CD14-positive monocyte (primary cell): ENCODE measurements at regions not wholly inside any gene's neighbourhood (a gene's known extent, or its start where the extent isn't known, plus 50 kb on each side); places are given as distances from the start of the nearest gene placed in this dataset.

ENCODE experiments used
- DNase-seq, 3 donors: peaks; one replicate each; pipeline ENCODE4 v3.0.0-alpha.2; 2011 to 2022
- H2AFZ ChIP-seq: 2 replicates; pipeline ENCODE4 v1.6.0; 2012; ENCODE audit warnings: mild to moderate bottlenecking, low read depth, low read length, inconsistent platforms; ENCODE audit not compliant: insufficient read depth, poor library complexity, severe bottlenecking
- H3K27ac ChIP-seq, 2 donors: 1 replicate in 1 of 2; 2 replicates in 1 of 2; pipeline ENCODE4 v1.5.1; 2012 to 2013; ENCODE audit warnings: low read length in 2 of 2, control low read depth in 1 of 2, inconsistent platforms in 1 of 2, low read depth in 1 of 2, mild to moderate bottlenecking in 1 of 2
- H3K27me3 ChIP-seq, 2 donors: one replicate each; pipeline versions ENCODE4 v1.6.0 to v1.6.1; 2011 to 2013; ENCODE audit warnings: low read length in 2 of 2; ENCODE audit not compliant: control insufficient read depth in 2 of 2, insufficient read depth in 2 of 2
- H3K36me3 ChIP-seq, 2 donors: replicated peaks in 1 of 2; 1 replicate in 1 of 2; 2 replicates in 1 of 2; pipeline versions ENCODE4 v1.5.1 to v1.6.1; 2012 to 2013; ENCODE audit warnings: low read length in 2 of 2, control low read depth in 1 of 2, inconsistent platforms in 1 of 2, mild to moderate bottlenecking in 1 of 2; ENCODE audit not compliant: insufficient read depth in 2 of 2, control insufficient read depth in 1 of 2
- H3K4me1 ChIP-seq, 2 donors: 1 replicate in 1 of 2; 2 replicates in 1 of 2; pipeline versions ENCODE4 v1.5.1 to v1.6.1; 2012 to 2013; ENCODE audit warnings: low read length in 2 of 2, control low read depth in 1 of 2, inconsistent platforms in 1 of 2, mild to moderate bottlenecking in 1 of 2, moderate library complexity in 1 of 2; ENCODE audit not compliant: insufficient read depth in 2 of 2, control insufficient read depth in 1 of 2
- H3K4me2 ChIP-seq: replicated peaks from 2 replicates; pipeline ENCODE3; 2012; ENCODE audit warnings: low read length, moderate library complexity, mild to moderate bottlenecking; ENCODE audit not compliant: poor library complexity, severe bottlenecking; ENCODE audit errors: extremely low read depth
- H3K4me3 ChIP-seq, 3 experiments: fragments of 200-600 bp in 1 of 3; sonication (generic) in 1 of 3; replicated peaks in 1 of 3; 1 replicate in 2 of 3; 2 replicates in 1 of 3; pipeline ENCODE4 v1.5.1; 2011 to 2013; ENCODE audit warnings: low read length in 3 of 3, mild to moderate bottlenecking in 3 of 3, control low read depth in 2 of 3, low read depth in 2 of 3, inconsistent platforms in 1 of 3, moderate library complexity in 1 of 3
- H3K79me2 ChIP-seq: 2 replicates; pipeline ENCODE4 v1.6.0; 2012; ENCODE audit warnings: mild to moderate bottlenecking, control low read depth, inconsistent platforms, low read length, moderate library complexity; ENCODE audit not compliant: insufficient read depth
- H3K9ac ChIP-seq: 2 replicates; pipeline ENCODE4 v1.6.0; 2017; ENCODE audit warnings: low read length, mild to moderate bottlenecking; ENCODE audit not compliant: insufficient read depth, poor library complexity, severe bottlenecking
- H3K9me3 ChIP-seq, 2 donors: replicated peaks in 1 of 2; 1 replicate in 1 of 2; 2 replicates in 1 of 2; pipeline versions ENCODE4 v1.5.1 to v1.6.1; 2012 to 2013; ENCODE audit warnings: low read length in 2 of 2, control low read depth in 1 of 2; ENCODE audit not compliant: control insufficient read depth in 1 of 2, insufficient read depth in 1 of 2
- H4K20me1 ChIP-seq: 2 replicates; pipeline ENCODE4 v1.6.0; 2012; ENCODE audit warnings: mild to moderate bottlenecking, low read length, control low read depth, moderate library complexity; ENCODE audit not compliant: insufficient read depth
- H3K27ac Mint-ChIP-seq, 7 donors: one replicate each; pipeline ENCODE4 v1.8.0; 2020; ENCODE audit warnings: mild to moderate bottlenecking in 7 of 7, mixed read lengths in 7 of 7, moderate library complexity in 6 of 7, inconsistent platforms in 2 of 7
- H3K27me3 Mint-ChIP-seq, 3 donors: one replicate each; pipeline ENCODE4 v1.8.0; 2021 to 2022; ENCODE audit warnings: low read depth in 3 of 3, mild to moderate bottlenecking in 3 of 3, mixed read lengths in 3 of 3, moderate library complexity in 3 of 3, inconsistent platforms in 1 of 3
- H3K36me3 Mint-ChIP-seq, 2 donors: one replicate each; pipeline ENCODE4 v1.8.0; 2020; ENCODE audit warnings: mixed read lengths in 2 of 2, inconsistent platforms in 1 of 2, mild to moderate bottlenecking in 1 of 2
- H3K4me1 Mint-ChIP-seq: one replicate; pipeline ENCODE4 v1.8.0; 2020; ENCODE audit warnings: mild to moderate bottlenecking, mixed read lengths
- H3K4me3 Mint-ChIP-seq, 2 donors: one replicate each; pipeline ENCODE4 v1.8.0; 2020; ENCODE audit warnings: mild to moderate bottlenecking in 2 of 2, mixed read lengths in 2 of 2, moderate library complexity in 1 of 2
- H3K9me3 Mint-ChIP-seq, 7 donors: one replicate each; pipeline ENCODE4 v1.8.0; 2020 to 2022; ENCODE audit warnings: mixed read lengths in 7 of 7, mild to moderate bottlenecking in 6 of 7, moderate library complexity in 6 of 7, inconsistent platforms in 2 of 7
- WGBS: methylation state at CpG from one replicate; pipeline ENCODE4 v1.1.5; 2013; ENCODE audit warnings: missing lambda C conversion rate; ENCODE audit not compliant: insufficient coverage; 5-methylcytosine and 5-hydroxymethylcytosine counted together
- intact Hi-C, 2 donors: fragments of 100-400 bp; cut with micrococcal nuclease; formaldehyde crosslinking; loops; one replicate each; pipeline versions ENCODE4 v1.15.0 to v1.15.1; 2023
- TF ChIP-seq, protein P1 (sequence below): fragments of 200-600 bp; IDR thresholded peaks from one replicate; pipeline ENCODE4 v1.8.0; 2022; ENCODE audit warnings: antibody characterized with exemption, mild to moderate bottlenecking

DNA sequence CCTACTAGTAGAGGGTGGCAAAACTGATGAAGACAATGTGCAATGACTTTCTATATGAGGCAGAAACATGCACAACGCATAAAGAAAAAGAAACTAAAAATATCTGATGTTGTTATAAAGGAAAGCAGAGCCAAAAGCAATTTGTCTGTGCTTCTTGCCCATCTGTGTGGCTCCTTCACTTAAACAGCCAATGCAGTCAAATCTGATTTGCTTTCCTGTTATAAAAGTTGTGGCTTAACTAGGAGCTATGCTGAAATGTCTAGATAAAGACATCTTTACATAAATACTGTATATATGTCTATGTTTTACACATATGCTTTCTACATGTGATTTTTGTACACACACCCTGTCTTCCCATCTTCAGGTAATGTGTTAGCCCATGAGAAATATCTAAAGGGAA lies 508.2 kb downstream of the CETN3 start:
- no peaks in the 10 kb centered on the region for H3K4me1 Mint-ChIP-seq
- Histone ChIP-seq H3K79me2 (no peaks in the 10 kb centered on the region), H3K27ac (no peak overlapping the region), H3K9ac (no peak overlapping the region), H3K27me3 (no peaks in the 10 kb centered on the region), H4K20me1 (no peaks in the 10 kb centered on the region), H3K9me3 (no peaks in the 10 kb centered on the region), H2AFZ (no peak overlapping the region), H3K4me2 (no peak overlapping the region), H3K4me1 (no peaks in the 10 kb centered on the region), H3K36me3 (no peaks in the 10 kb centered on the region), H3K4me3 (no peak overlapping the region)
- DNase-seq = no peak
- no peaks in the 10 kb centered on the region for H3K27me3 Mint-ChIP-seq
- no peak overlapping the region for H3K27ac Mint-ChIP-seq
- peaks cover 0 to 7% (median 4%) of the 10 kb centered on the region in 7 donors for H3K9me3 Mint-ChIP-seq
- intact Hi-C loops = no loop called here
- H3K4me3 Mint-ChIP-seq = no peak overlapping the region
- no CpG with 5 or more reads among the region's 1 CpG for WGBS
- H3K36me3 Mint-ChIP-seq = no peaks in the 10 kb centered on the region
- TF ChIP-seq, protein P1, sequence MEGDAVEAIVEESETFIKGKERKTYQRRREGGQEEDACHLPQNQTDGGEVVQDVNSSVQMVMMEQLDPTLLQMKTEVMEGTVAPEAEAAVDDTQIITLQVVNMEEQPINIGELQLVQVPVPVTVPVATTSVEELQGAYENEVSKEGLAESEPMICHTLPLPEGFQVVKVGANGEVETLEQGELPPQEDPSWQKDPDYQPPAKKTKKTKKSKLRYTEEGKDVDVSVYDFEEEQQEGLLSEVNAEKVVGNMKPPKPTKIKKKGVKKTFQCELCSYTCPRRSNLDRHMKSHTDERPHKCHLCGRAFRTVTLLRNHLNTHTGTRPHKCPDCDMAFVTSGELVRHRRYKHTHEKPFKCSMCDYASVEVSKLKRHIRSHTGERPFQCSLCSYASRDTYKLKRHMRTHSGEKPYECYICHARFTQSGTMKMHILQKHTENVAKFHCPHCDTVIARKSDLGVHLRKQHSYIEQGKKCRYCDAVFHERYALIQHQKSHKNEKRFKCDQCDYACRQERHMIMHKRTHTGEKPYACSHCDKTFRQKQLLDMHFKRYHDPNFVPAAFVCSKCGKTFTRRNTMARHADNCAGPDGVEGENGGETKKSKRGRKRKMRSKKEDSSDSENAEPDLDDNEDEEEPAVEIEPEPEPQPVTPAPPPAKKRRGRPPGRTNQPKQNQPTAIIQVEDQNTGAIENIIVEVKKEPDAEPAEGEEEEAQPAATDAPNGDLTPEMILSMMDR = no peak

DNA sequence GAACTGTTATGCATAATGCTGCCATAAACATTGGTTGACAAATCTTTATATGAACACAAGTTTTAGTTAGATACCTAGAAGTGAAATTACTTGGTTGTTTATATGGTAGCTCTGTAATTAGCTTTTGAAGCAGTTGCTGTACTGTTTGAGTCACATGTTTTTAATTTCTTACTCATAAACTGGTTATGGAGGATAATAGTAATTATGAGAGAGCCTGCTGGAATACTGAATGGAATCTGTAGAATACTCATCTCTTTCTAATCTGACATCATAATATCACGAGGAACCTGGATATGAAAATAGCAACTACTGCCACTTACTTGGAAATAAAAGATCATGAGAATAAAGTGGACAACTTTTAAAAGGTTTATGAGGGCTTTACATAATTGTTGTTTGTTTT lies 509.2 kb downstream of the CETN3 start:
- no peak overlapping the region for H3K27ac Mint-ChIP-seq
- Histone ChIP-seq H3K27me3 (no peaks in the 10 kb centered on the region), H3K36me3 (no peaks in the 10 kb centered on the region), H3K79me2 (no peaks in the 10 kb centered on the region), H3K4me2 (no peak overlapping the region), H3K4me1 (no peaks in the 10 kb centered on the region), H2AFZ (no peak overlapping the region), H3K4me3 (no peak overlapping the region), H4K20me1 (no peaks in the 10 kb centered on the region), H3K9me3 (no peaks in the 10 kb centered on the region), H3K9ac (no peak overlapping the region), H3K27ac (no peak overlapping the region)
- no peaks in the 10 kb centered on the region for H3K36me3 Mint-ChIP-seq
- no CpG with 5 or more reads among the region's 1 CpG for WGBS
- intact Hi-C loops = no loop called here
- peaks cover 0 to 7% (median 4%) of the 10 kb centered on the region in 7 donors for H3K9me3 Mint-ChIP-seq
- no peaks in the 10 kb centered on the region for H3K27me3 Mint-ChIP-seq
- DNase-seq = no peak
- H3K4me3 Mint-ChIP-seq = no peak overlapping the region
- H3K4me1 Mint-ChIP-seq = no peaks in the 10 kb centered on the region
- TF ChIP-seq, protein P1 = no peak
